Tibial artery (tissue), 4 donors: ENCODE measurements at regions not wholly inside any gene's neighbourhood (a gene's known extent, or its start where the extent isn't known, plus 50 kb on each side); places are given as distances from the start of the nearest gene placed in this dataset.

Experiments used
- DNase-seq, 2 donors: peaks; one replicate each; pipeline ENCODE4 v3.0.0-alpha.2; 2019
- H3K27ac ChIP-seq, 2 donors: fragments of 200-600 bp; sonication (generic) in 1 of 2; 1 replicate in 1 of 2; 2 replicates in 1 of 2; pipeline ENCODE4 v1.5.1; 2018 to 2019; ENCODE audit warnings: mild to moderate bottlenecking in 1 of 2
- H3K27me3 ChIP-seq, 2 donors: fragments of 200-600 bp; sonication (generic) in 1 of 2; one replicate each; pipeline versions ENCODE4 v1.5.1 to v1.6.0; 2016 to 2019
- H3K36me3 ChIP-seq, 3 donors: fragments of 200-600 bp; sonication (generic) in 2 of 3; one replicate each; pipeline ENCODE4 v1.5.1; 2016 to 2019; ENCODE audit warnings: mild to moderate bottlenecking in 2 of 3
- H3K4me1 ChIP-seq, 4 donors: fragments of 200-600 bp; sonication (generic) in 2 of 4; 1 replicate in 3 of 4; 2 replicates in 1 of 4; pipeline ENCODE4 v1.5.1; 2016 to 2019
- H3K4me3 ChIP-seq, 2 donors: fragments of 200-600 bp; sonication (generic) in 1 of 2; 1 replicate in 1 of 2; 2 replicates in 1 of 2; pipeline ENCODE4 v1.5.1; 2018 to 2019; ENCODE audit warnings: mild to moderate bottlenecking in 2 of 2
- H3K9me3 ChIP-seq, 3 donors: fragments of 200-600 bp; sonication (generic) in 1 of 3; one replicate each; pipeline ENCODE4 v1.5.1; 2016 to 2019
- intact Hi-C: fragments of 100-400 bp; cut with DNase I; formaldehyde crosslinking; loops from one replicate; pipeline ENCODE4 v1.15.0; 2023; ENCODE audit warnings: low total_unique reads
- TF ChIP-seq, protein P1 (sequence below), 2 experiments: fragments of 200-600 bp in 1 of 2; fragments of 450-650 bp in 1 of 2; IDR thresholded peaks; one replicate each; pipeline ENCODE4 v1.5.1; 2017 to 2019; ENCODE audit warnings: antibody characterized with exemption in 2 of 2, mild to moderate bottlenecking in 1 of 2, moderate library complexity in 1 of 2

DNA sequence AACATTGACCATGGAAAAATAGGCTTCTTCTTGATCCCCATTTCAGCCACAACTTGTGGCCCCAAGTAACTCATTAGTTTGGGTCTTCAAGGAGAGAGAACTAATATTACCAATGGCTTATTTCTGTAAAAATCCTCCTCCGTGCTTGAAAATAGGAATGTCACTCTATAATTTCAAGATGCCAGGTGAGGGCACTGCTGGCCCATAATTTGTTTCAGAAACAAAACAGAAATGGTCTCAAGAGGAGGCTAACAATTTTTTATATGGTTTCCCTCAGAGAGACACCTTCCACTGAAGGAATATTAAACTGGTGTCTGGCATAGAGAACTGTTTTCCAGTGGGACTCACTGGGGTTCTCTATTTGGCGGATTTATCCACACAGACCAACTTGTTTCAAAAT is 437.0 kb upstream of the TRPC7 start:
- intact Hi-C loops = loop anchor here (10.0 kb wide), 1 partner anchor 692 kb away; the partner anchor contains the start of gene SPOCK1
- TF ChIP-seq, protein P1, sequence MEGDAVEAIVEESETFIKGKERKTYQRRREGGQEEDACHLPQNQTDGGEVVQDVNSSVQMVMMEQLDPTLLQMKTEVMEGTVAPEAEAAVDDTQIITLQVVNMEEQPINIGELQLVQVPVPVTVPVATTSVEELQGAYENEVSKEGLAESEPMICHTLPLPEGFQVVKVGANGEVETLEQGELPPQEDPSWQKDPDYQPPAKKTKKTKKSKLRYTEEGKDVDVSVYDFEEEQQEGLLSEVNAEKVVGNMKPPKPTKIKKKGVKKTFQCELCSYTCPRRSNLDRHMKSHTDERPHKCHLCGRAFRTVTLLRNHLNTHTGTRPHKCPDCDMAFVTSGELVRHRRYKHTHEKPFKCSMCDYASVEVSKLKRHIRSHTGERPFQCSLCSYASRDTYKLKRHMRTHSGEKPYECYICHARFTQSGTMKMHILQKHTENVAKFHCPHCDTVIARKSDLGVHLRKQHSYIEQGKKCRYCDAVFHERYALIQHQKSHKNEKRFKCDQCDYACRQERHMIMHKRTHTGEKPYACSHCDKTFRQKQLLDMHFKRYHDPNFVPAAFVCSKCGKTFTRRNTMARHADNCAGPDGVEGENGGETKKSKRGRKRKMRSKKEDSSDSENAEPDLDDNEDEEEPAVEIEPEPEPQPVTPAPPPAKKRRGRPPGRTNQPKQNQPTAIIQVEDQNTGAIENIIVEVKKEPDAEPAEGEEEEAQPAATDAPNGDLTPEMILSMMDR (IDR thresholded peaks at IDR 0.05) = peak; percentile 15 to 34
- Histone ChIP-seq H3K27ac (no peak overlapping the region), H3K4me3 (no peak overlapping the region), H3K27me3 (no peaks in the 10 kb centered on the region), H3K9me3 (no peaks in the 10 kb centered on the region), H3K36me3 (no peaks in the 10 kb centered on the region), H3K4me1 (no peaks in the 10 kb centered on the region)
- no peak for DNase-seq

DNA sequence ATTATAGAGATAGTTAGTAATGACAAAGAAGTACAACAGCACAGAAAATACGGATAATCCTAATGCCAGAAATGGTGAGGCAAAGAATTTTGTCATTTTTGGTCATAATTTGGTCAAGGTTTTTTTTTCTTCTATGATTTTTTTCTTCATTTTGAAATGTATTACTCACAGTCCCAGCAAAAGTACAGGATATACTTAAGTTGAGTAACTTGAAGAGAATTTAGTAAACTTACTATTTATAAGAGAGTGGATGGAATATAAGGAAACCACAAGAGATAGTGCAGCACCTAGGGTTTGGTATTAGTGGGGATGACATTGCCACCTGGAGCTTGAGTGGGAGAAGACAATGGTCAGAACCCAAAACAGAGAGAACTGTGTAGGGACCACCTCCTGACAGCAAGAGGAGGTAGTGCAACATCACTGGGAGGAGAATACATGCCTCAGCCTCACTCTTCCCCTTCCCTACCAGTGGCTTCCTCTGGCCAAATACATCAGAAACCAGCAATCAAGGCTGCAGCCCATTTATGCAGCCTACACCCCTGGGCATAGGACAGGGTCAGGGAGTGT is 434.5 kb upstream of the TRPC7 start:
- no peak overlapping the region for H3K27ac ChIP-seq
- no peaks in the 10 kb centered on the region for H3K27me3 ChIP-seq
- no peaks in the 10 kb centered on the region for H3K4me1 ChIP-seq
- H3K36me3 ChIP-seq = no peaks in the 10 kb centered on the region
- intact Hi-C loops = loop anchor here (10.0 kb wide), 1 partner anchor 695 kb away; the partner anchor contains the start of gene SPOCK1
- TF ChIP-seq, protein P1 (IDR thresholded peaks at IDR 0.05) = no peak
- no peaks in the 10 kb centered on the region for H3K9me3 ChIP-seq
- no peak overlapping the region for H3K4me3 ChIP-seq
- no peak for DNase-seq

GRCh38 chr5:136793300-136793699 is 428.0 kb upstream of the TRPC7 start:
- intact Hi-C loops = no loop called here
- no peaks in the 10 kb centered on the region for H3K9me3 ChIP-seq
- H3K4me1 ChIP-seq = no peaks in the 10 kb centered on the region
- H3K36me3 ChIP-seq = no peaks in the 10 kb centered on the region
- no peaks in the 10 kb centered on the region for H3K27me3 ChIP-seq
- H3K27ac ChIP-seq = no peak overlapping the region
- H3K4me3 ChIP-seq = no peak overlapping the region
- DNase-seq = no peak
- TF ChIP-seq, protein P1 (IDR thresholded peaks at IDR 0.05) = no peak

GRCh38 chr5:136781464-136781863 is 416.1 kb upstream of the TRPC7 start:
- TF ChIP-seq, protein P1 (IDR thresholded peaks at IDR 0.05) = no peak
- DNase-seq = no peak
- Histone ChIP-seq H3K9me3 (no peaks in the 10 kb centered on the region), H3K27me3 (no peaks in the 10 kb centered on the region), H3K27ac (no peak overlapping the region), H3K36me3 (no peaks in the 10 kb centered on the region), H3K4me1 (no peaks in the 10 kb centered on the region), H3K4me3 (no peak overlapping the region)
- intact Hi-C loops = no loop called here

DNA sequence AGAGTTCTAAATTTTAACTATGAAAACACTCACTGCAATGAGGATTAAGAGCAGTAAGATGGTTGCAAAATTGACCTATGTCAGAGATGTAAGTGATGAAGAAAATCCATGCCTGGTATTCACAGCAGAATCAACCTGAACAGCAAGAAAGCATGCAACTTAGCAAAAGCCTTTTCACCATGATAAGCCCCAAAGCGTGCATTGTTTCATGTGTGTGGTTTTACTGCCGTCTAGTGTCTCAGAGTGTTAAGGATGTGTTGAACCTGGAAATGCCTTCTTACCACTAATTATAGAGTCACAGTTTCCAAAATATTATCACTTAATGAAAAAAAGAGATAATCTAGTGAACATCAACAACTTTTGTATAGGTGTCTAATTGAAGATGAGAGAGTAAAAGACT is 415.2 kb upstream of the TRPC7 start:
- Histone ChIP-seq H3K4me1 (no peaks in the 10 kb centered on the region), H3K4me3 (no peak overlapping the region), H3K36me3 (no peaks in the 10 kb centered on the region), H3K27me3 (no peaks in the 10 kb centered on the region), H3K27ac (no peak overlapping the region), H3K9me3 (peaks cover 0 to 6% (median 0%) of the 10 kb centered on the region in 3 donors)
- DNase-seq = no peak
- intact Hi-C loops = no loop called here
- TF ChIP-seq, protein P1 (IDR thresholded peaks at IDR 0.05) = no peak
